ENCODE measurements at regions not wholly inside any gene's neighbourhood (a gene's known extent, or its start where the extent isn't known, plus 50 kb on each side); places are given as distances from the start of the nearest gene placed in this dataset.

DNA sequence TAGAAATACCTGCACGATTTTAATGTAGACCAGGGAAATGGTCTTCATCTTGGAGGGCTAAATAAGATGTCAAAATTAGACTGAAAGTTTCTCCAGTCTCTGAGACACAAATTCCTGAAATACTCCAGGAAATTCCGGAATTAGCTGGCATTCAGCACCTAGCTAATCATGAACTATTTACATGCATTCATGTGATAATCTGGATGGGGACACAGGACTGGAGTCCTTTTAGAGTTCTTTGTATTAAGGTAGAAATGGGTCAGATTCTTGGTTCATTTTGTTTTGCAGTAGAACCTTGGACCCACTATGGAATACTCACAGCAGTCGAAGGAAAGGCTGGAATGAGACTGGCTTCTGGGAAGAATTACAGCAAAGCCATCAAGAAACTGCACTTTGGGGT lies 65.3 kb upstream of the MDFIC start:
- DNase-seq (ENCODE audit: low spot score) = peak; percentile 19

DNA sequence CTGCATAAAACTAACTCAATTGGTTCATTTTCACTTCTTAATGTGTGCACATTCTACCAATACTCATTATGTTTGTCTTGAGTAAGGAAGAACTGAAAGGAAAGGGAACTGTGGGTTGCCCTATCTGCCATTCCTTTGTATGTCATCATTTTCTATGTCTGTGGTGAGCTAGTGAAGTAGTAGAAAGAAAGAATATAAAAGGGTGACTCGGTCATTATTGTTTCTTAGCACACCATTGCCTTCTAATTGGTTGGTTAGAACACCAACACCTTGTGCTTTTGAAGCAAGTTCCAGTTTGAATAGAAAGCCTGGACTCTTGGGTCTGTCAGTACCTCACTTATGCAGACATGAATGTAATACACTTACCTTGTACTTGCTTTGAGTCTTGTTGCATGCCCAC lies 64.3 kb upstream of the MDFIC start:
- no peak for DNase-seq (ENCODE audit: low spot score)

DNA sequence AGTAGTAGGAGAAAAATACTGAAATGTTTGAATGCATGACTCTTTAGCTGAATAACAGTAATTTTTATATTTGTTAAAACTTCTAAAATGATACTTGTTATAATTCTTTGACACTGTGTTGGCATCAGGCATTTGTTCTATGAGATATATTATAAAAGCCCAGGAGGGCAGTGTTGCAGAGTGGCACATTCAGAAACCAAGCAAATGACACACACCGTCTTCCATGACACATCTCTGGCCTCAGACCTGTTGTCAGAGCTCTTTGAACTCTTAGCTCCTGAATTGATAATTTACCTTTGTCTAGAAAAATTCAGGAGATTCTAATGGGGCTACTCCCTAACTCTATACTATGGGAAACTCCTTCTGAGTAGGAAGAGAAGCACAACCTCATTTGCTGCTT lies 62.4 kb upstream of the MDFIC start:
- DNase-seq (ENCODE audit: low spot score) = no peak

DNA sequence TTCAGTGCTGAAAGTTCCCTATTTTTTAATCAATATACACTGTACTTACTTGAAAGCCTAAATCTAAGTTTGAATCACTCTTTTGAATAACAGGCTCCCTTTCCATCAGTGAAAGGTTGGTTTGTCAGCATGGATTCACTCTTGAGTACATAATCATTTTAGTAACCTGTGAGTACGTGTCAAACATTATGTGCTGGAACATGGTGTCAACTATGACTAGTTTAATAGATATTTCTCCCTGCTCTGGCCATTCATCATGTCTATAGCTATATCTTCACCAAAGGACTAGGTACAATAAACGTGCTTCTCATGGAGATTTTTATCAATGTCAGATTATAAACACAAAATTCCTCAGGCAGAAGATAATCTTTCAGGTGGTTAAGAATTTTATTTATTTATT lies 61.7 kb upstream of the MDFIC start:
- no peak for DNase-seq (ENCODE audit: low spot score)

DNA sequence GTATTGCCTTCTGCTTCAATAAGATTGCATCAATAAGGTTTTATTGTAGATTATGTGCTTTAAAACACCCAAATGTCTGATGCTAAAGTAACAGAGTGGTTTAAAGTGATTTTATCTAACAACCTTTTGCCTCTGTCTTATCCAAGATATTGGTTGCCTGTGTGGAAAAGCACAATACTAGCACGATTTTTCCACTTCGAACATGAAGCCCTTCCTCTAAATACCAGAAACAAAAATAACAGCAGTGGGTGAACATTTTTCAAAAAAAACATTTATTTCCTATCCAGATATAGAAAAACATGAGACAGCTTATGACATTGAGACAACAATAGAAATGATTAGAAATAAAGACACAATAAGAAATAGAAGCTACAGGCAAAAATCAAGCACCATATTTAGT lies 59.5 kb upstream of the MDFIC start:
- DNase-seq (ENCODE audit: low spot score) = no peak

DNA sequence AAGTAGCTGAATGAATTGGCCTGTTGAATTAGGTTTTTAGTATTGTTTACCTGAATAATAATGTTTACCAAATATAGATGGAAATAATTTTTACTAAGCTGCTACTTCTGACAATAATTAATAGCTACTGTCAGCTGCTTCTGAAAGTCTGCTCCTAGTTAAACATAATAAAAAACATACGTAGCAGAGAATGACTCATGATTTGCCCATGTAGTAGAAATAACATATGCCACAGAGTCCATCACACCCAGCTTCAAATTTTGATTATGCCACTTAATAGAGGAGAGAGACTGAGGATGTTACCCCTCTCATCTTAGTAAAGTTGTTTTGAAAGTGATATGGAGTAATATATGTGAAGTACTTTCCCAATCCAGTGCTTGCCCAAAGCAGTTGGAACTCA lies 57.6 kb upstream of the MDFIC start:
- no peak for DNase-seq (ENCODE audit: low spot score)

DNA sequence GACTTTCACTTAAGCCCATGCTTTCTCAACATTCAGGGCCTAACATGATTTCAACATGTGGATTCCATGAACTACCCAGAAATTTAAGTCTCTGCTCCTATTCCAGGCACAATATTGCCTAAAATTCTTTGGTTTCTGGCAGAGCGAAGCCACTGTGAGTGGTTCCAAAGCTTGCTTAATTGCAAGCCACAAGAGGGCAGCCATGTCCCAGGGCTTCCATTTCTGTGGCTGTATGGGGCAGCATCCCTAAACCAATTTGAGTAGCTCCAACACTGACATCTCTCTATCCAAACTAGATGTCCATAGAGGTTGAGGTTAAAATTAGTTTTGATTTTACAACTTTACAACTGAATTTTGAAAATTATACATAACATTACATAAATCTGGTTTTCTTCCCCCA lies 56.3 kb upstream of the MDFIC start:
- DNase-seq (ENCODE audit: low spot score) = peak; percentile 30

Data from kidney capillary endothelial cell (primary cell).